NCI-H345 treated with DMSO at 0.1 percent for 48 hours (cell line): ENCODE measurements at regions not wholly inside any gene's neighbourhood (a gene's known extent, or its start where the extent isn't known, plus 50 kb on each side); places are given as distances from the start of the nearest gene placed in this dataset.

Experiments
- DNase-seq: peaks from one replicate; lab custom pipeline; 2025; ENCODE audit not compliant: unreplicated experiment; lab: John Stamatoyannopoulos, UW

- DNase-seq, result no peak
Observed at GRCh38 chr2:59076079-59076619, 835.0 kb upstream of the FANCL start.

- no peak for DNase-seq
Observed at GRCh38 chr2:59074071-59074470, 832.9 kb upstream of the FANCL start.

DNA sequence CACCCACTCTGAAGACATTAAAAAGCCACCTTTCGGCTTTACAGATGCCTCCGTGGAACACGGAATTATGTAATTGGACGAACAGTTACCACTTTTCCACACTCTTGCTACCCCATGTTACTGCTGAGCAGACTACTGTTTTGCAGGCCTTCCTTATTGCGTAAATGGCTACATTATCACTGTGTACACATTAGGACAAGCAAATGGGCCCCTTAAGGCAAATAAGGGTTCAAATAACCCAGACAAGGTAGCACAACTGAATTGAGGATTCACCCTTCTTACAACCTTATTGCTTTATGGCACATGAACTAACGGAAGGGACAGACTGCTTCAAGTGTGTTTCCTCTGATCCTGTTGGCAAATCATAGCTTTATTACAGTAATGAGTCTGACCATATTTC, 832.2 kb upstream of the FANCL start:
- no peak for DNase-seq

DNA sequence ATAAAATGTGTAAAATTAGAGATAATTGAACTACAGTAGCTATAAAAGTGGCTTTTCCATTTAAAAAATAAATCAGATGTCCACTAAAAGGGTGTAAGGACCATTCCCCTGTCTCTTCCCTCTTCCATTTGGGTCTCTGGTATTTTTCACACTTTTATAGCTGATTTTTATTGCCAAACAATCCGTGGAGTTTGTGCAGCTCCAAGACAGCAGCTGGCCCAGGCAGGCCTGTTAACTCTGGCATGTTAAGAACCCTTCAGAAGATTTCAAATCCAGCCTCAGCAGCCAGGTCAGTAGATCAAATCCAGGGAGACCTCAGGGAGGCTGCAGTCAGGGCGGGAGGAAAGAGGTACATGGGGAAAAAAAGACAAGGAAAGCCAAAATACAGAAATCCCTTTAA, 827.1 kb upstream of the FANCL start:
- no peak for DNase-seq

GRCh38 chr2:59066787-59067399, 825.8 kb upstream of the FANCL start:
- no peak for DNase-seq

DNA sequence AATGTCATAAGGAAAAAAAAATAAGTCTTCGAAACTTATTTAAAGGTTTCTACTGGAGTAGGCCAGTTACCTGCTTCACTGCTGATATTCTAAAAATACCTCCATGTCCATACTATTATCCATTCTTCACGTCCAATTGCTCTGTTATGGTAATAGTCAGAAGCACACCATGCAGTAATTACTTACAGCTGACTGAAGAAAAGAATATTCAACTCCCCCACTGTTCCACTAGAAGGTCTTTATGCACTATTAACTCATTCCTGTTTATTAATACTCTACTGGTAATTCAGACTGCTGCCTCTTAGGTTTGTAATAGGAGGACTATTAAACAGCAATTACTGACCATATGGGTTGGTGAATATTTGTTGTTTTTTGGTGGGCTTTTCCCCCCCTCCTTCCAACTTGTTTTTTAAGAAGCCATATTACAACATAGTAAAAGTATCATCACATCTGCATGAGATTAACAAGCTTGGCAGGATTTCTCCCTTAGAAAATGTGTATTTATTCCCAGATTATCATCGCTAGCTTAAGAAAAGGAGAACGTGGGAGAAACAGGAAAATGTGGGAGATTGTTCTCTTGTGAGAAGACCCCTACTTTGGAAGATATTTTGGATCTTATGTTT, 806.4 kb upstream of the FANCL start:
- no peak for DNase-seq

- DNase-seq, result no peak
Observed at GRCh38 chr2:59046401-59047372, 805.6 kb upstream of the FANCL start.

DNA sequence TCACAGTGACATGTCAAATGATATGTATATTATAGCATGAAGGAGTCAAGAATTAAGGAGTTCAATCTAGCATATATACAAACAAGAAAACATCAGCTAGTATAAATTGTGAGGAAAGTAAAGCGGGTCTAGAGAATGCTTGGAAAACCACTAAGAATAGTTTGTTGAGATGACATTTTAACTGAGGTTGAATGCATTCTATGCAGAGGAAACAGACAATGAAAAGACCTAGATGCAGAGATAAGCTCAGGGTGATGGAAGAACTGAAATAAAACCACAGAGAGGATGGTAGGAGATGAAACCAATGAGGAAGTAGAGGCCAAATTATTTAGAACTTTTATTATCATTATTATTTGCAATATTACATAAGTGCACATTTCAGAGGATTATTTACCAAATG, 803.6 kb upstream of the FANCL start:
- no peak for DNase-seq

DNA sequence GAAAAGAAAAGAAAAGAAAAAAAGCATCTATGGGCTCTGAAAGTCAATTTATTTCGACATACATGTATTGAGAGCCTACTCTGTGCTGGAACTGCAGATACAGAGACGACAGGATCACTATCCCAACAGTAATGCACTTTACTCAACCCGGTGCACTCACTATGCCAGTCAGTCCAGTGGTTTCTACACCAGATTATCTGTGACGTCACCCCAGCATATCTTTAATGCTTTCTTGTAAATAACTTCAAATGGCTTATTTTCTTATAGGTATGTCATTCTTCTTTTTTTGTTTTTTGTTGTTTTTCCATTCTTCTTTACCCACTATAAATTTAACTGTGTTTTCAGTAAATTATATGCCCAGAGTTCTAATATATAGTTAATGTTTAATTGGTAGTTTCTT, 800.0 kb upstream of the FANCL start:
- no peak for DNase-seq

GRCh38 chr2:59034837-59035236, 793.7 kb upstream of the FANCL start:
- no peak for DNase-seq

DNA sequence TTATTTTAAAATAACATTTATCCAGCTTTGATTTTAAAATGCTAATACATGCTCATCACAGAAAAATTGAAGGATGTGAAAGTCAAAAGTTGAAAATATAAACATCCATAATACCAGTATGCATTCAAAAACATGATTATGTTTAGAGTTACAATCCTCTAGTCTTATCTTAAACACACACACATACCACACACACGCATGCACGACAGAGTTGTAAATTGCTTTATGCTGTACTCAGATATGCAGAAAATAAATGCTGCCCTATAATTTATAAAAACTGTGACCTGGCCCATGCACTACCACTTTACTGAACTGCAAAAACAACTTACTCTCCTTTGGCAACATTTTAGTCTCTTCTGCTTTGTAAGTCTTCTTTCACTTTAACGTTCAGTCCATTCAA, 793.0 kb upstream of the FANCL start:
- no peak for DNase-seq

- no peak for DNase-seq
Observed at GRCh38 chr2:59033661-59034060, 792.5 kb upstream of the FANCL start.

GRCh38 chr2:59032499-59032898, 791.4 kb upstream of the FANCL start:
- DNase-seq, result no peak

GRCh38 chr2:59029058-59029457, 787.9 kb upstream of the FANCL start:
- no peak for DNase-seq

DNA sequence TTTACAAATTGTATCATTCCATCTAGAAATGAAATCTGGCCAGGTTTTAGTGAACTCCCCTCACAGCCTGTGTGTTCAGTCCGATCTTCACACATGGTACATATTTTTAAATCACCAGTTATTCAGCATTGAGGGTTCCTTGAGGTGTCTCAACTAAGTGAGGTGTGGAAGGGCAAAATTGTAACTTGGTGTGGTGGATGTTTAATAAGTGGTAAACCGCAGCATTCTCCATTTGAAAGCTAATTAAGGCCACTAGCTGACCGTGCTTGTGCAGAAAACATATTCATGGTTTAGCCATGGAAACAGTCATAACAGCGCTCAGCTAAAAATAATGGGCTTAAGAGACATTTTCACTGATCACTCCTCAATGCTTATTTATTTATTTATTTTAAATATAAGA, 786.2 kb upstream of the FANCL start:
- no peak for DNase-seq

DNA sequence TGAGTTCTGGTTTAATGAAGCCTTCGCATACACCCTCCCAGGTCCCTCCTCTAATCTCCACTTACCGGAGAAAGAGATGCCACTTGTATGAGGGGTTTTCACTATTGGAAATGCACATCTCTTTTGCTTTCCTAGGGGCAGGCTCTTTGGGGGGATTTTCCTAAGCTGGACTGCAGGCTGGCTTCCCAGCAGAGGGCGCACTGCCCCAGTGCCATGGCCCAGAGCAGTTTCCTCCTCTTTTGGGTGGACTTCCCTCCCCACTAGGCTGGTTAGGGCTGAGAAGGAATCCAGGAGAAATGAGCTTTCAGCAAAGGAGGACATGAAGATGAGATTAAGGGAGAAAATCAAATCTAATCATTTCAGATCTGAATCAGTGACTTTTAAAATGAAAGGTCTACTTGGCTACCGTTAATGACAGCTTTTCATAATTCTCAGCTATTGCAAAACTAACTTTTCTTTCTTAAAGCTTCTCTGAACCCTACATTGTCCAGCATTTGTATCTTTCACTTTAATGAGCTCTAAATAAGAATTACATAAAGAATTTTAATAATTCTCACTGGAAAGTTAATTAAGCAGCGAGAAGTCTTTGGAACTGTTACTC, 784.1 kb upstream of the FANCL start:
- DNase-seq, result peak; percentile 16

- no peak for DNase-seq
Observed at GRCh38 chr2:59021786-59022185, 780.7 kb upstream of the FANCL start.

- no peak for DNase-seq
Observed at GRCh38 chr2:59019566-59020159, 778.5 kb upstream of the FANCL start.

- no peak for DNase-seq
Observed at GRCh38 chr2:59018737-59019136, 777.6 kb upstream of the FANCL start.

GRCh38 chr2:59015027-59015426, 773.9 kb upstream of the FANCL start:
- no peak for DNase-seq

GRCh38 chr2:59012971-59013370, 771.8 kb upstream of the FANCL start:
- no peak for DNase-seq
